HG03432 (cell line): ENCODE measurements at regions not wholly inside any gene's neighbourhood (a gene's known extent, or its start where the extent isn't known, plus 50 kb on each side); places are given as distances from the start of the nearest gene placed in this dataset.
A peak's percentile ranks its signal among the peaks of the same experiment; 100 is the strongest.
"Not testable (repeated sequence)": the region's sequence is repeated elsewhere in the genome, so short reads cannot be mapped to it uniquely, and the experiment has no call there.

Source experiments
- ATAC-seq: cut with Tn5 transposase; IDR thresholded peaks from one replicate; pipeline ENCODE4 v1.9.1; 2021; ENCODE audit warnings: mild to moderate bottlenecking, moderate library complexity; ENCODE audit not compliant: unreplicated experiment

DNA sequence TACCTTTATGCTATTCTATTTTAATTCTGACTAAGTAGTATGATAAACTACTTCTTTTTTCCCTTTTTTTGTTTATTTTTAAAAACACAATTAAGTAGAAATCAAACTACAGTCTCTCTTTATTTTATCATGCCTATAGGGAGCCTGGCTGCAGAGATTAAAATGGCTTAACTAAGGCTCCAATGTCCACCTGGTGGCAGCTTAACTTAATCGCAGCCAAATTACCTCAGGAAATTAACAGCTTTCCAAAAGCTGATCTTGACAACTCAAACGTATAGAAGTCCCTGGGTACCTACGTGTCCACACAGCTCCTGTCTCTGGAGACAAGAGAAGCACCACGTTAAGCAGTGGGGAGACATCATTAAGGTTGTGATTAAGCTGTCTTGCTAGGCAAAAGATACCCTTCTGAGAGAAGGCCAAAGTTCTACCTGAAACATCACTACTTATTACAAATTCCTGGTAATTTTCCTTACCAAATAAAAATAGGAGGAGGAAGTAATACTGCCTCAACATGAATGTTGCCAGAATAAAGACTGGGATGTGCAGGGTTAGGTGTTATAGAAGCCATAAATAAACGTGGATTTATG is 63.2 kb upstream of the SNX19 start:
- ATAC-seq: no peak

DNA sequence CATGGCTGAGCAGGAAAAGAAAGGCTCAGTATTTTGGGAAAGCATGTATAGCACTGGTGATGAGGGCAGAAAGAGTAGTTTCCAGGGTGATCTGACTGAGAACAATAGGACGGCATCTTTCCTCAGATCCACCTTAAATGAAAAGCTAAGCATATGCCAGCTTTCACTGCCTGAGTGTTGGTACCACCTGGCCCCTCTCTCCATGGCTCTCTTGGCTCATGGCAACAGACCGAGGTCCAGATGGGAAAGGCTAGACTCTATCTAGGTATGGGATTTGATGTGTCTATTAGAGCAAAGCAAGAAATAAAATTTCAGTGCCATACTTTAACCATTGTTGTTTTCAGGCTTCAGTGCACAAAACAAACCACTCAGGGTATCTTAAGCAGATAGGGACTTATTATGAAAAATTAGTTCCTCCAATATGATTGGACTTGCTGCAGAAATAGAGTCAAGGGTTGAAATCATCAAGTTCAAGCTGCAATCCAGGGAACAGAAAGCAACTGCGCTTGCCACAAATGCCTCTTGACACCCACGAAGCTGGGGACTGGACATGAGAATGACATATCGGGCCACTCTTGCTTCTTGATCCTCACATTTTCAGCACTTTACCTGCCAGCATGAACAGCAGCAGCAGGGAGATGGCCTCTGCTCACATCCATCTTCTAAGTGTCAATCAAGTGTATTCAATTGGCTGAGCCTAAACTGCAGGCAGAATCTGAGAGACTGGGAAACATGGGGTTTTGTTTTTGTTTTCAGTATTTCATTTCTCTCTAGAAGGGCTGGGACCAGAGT is 64.0 kb upstream of the SNX19 start:
- no peak for ATAC-seq

DNA sequence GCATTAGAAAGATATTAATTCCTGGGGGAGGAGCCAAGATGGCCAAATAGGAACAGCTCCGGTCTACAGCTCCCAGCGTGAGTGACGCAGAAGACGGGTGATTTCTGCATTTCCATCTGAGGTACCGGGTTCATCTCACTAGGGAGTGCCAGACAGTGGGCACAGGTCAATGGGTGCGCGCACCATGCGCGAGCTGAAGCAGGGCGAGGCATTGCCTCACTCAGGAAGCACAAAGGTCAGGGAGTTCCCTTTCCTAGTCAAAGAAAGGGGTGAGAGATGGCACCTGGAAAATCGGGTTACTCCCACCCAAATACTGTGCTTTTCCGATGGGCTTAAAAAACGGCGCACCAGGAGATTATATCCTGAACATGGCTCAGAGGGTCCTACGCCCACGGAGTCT is 68.0 kb upstream of the SNX19 start:
- ATAC-seq: not testable (repeated sequence)

DNA sequence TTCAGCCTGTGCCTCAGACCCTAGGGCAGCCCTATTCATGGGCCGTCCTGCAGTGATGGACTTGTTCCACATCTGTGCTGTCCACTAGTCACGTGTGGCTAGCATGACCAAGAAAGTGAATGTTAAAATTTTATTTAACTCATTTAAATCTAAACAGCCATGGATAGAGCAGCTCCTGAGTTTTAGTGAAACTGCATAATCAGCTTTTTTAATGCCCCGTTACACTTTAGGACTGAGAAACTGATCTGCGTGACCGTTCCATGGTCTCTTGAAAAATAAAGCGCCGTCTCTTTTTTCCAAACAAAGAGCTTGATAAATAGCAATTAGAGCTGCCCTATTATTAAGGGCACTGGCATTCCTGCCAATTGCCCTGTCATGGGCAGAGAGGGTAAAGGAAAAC is 76.5 kb upstream of the SNX19 start:
- no peak for ATAC-seq

DNA sequence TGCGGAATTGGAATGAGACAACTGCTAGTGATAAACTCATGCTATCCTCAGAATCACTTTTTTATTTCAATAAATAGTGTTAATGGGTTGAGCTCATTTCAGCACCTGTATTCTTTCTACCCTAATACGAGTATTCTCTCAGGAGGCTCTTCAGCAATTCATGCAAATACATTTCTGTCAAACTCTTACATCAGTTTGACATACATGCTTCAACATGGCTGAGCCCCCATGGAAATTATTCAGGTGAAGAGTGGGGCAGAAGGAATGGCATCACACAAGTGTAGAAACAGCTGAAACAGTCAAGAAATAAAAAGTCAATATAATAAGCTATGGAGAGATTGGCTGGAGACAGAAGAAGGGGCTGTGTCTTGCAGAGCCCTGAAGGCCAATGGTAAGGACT is 77.8 kb upstream of the SNX19 start:
- ATAC-seq: no peak

DNA sequence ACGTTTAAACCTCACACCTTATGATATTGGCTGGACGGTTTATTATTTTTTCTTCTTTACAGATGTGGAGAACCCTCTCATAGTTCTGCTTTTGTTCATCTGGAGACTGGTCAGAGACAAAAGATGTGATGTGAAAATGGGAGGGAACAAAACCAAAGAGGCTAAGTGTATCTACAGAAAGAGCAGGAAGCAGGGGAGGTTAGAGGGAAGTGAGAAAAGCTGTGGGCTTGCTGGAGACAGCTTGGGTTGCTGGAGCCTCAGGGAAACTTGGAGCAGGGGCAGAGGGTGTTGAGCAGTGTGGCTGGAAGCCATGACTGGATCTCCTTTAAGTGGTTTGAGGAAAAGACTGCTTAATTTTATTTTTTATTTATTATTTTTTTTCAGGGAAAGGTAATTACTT is 79.0 kb upstream of the SNX19 start:
- no peak for ATAC-seq

DNA sequence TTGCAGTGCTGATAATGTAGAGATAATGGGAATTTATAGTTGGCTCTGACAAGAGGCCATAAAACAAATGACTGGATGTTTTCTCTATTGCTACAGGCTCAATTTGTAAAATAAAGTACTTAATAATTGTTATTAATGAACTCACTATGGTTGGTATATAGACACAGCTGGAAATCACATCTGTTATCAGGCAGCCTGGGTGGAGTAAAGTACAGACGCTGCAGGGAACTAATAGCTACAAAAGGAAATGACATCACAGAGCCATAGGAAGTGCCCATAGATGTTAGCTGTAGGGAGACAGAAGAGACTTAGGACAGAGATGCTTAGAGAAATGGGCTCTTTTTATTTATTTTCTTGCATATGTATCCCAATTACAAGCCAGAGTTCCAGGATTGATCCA is 81.0 kb upstream of the SNX19 start:
- ATAC-seq: no peak

DNA sequence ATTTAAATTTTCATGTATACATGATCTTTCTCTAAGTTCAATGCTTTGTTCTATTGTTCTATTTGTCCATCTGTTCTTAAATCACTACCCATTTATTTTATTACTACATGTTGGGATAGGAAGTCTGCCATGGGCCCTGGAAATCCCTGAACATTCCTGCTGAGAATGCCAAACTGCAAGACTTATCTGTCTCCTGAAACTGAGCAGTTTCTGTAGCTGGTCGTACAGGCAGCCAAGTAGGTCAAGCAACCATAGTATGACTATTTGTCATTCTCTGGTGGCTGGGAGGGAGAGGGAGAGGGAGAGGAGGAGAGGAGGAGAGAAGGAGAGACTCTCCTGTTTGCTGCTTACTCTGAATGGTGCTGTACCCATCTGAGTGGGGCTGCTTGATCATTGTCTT is 82.8 kb upstream of the SNX19 start:
- no peak for ATAC-seq

DNA sequence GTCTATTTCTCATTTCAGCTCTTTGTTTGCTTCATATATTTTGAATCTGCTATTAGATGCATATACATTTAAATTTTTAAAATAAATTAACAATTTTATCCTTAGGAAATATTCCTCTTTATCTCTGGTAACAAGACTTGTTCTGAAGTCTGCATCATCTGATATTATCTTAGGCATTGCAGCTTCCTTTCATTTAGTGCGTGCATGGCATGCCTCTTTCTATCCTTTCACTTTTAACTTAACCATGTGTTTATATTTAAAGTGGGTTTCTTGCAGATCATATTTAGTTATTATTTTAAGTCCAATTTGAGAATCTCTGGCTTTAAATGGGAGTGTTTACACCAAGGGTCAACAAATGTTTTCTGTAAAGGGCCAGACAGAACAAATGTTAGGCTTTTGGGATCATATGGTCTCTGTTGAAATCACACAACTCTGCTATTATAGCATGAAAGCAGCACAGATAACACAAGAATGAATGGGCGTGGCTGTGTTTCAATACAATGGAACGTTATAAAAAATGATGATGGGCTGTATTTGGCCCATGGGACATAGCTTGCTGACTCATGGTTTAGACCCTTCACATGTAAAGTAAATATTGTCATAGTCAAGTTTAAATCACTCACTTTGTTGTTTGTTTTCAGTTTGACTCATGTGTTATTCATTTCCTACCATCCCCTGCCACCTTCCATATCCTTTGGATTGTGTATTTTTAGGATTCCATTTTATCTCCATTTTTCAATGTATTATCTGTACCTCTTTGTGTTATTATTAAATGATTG is 83.9 kb upstream of the SNX19 start:
- ATAC-seq: no peak

DNA sequence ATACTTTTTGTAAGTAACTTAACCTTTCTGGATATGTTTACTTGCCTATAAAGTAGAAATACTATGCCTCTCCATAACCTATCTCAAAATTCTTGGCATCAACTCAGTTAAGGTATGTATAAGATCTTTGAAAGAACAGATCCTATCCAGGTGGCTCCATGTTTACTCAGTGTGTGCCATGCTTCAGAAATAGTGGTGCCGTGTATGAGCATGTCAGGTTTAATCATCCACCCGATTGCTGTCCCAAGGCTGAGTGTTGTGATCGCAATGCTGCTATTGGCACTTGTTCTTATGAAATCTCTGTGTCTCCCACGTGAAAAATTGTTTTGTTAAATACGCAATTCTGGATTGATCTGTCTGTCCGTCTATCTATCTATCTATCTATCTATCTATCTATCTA is 85.9 kb upstream of the SNX19 start:
- ATAC-seq: no peak

DNA sequence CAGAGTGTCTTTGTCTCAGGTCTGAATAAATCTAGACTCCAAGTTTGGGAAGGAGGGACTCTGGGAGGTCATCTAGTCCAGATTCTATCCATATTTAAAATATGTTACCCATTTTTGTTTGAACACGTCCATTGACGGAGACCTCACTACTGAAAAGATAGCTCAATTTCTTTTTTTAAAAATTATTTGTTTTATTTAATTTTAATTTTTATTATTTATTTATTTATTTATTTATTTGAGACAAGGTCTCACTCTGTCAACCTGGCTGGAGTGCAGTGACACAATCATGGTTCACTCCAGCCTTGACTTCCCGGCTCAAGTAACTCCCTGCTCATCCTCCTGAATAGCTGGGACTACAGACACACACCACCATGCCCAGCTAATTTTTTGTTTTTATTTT is 89.5 kb upstream of the SNX19 start:
- ATAC-seq: no peak

DNA sequence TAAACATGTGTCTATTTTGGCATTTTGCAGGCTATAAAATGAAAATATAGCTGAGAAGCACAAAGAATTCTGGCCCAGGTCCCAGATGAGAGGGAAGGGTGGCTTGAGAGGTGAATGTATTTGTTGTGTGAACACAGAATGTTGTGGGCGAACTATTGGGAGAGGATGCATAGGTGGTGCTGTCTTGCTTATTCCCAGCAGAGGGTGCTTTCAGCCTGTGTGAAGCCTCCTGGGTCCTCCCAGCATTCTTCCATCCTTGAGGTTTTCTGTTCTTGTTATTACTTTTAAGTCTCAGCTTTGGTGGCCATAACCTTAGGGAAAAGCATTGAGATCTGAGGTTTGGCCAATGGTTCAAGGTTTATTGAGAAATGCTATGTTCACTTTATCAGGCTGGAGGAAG is 108.7 kb upstream of the SNX19 start:
- ATAC-seq: peak; percentile 48

DNA sequence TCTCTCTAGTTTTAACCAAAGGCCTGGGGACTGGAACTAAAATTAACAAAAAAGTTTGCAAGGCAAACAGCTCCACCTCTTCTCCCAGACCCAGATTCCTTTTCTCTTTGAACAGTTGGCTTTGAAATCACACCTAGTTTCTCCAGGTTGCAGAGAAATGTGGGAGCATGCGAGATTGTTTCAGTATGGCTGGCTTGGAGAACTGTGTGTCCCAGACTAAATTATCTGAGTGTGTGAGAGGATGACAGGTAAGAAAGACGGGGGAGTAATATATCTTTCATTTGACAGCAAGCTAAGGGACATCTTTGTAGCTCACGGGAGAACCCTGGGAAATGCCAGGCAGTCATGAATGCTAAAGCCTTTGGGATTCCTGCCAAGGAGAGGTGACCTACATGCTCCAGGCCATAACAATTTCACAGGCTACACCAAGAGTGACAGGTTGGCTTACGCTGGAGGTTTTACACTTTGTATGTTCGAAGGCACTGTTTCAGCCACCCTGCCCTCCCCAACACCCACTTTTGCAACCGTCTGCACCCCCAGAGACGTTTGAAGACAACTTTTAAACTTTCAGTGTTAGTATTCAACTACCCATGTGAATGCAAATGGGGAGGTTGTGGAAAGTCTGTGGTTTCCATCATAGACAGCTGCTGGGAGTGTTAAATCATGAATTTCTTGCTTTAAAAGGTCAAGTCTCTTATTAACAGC is 109.3 kb upstream of the SNX19 start:
- ATAC-seq: peak; percentile 84

DNA sequence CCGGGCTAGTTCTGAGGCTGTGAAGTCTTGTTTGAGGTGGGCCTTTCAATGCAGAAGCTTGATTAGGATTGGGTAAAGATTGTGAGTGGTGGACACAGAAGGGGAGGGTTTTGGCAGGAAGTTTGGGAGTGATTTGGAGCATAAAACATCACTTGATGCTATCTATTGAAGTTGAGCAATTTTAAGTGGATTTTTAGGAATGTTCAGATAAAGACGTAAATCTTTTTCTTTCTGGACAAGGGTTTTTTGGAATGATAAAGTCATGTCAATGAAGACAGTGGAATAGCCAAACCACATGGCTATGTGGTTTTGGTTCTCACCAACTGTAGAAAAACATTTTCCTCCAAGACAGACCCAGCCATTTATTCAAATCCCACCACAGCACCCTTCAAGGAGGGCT is 111.2 kb upstream of the SNX19 start:
- no peak for ATAC-seq

DNA sequence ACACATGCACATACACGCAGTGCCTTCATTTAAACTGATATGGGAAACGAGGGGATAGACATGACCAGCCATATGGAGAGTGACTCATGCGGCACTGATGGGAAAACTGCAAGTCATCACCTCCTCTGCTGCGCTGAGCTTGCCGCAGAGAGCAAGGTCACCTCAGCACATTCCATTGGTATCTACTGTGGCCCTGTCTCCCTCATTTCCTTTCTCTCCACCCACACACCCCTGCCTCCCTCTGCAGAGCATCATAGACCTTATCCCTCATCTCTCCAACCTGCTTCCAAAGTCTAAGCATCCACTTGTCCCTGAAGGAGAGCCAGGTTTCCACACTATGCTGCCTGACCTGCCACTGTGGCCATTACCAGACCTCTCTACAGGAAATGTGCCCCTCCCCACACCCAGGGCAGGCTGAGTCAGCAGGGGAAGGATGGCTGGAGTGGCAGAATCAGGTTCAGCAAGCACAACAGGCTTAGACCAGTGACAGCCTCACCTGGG is 116.9 kb upstream of the SNX19 start:
- no peak for ATAC-seq

DNA sequence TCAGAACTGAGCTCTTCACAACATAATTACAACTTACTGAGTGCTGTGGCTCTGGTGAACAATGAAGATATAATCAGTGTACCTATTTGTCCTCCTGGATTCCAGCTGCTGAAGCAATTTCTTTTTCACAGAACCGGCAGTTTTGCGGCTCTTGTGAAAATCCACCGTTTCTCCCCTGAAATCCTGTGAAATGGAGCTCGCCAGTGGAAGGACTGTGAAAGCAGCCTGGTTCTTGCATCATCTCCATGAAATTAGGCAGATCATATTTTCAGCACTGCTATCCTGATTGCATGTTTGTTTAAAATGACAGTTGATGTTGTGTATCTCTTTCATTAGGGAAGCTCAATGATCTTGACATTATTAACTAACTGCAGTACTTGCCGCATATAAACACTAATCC is 120.2 kb upstream of the SNX19 start:
- ATAC-seq: no peak

DNA sequence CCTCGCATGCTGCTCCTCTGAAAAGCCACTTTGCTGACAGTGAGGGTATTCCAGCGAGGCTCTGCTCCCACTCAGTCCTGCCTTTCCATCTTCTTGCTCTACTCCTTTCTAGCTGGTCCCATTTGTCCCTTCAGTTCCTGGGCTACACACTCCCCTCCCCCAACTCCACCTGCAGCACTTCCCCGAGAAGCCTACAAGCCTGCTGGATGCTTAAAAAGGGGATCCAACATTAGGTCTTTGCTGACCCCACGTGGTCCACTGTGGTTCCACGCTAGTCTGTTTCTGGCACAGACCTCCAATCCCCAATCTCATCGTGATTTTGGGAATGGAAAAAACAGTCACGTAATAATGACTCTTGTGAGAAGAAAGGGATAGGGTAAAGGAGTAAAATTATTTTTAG is 121.6 kb upstream of the SNX19 start:
- no peak for ATAC-seq

DNA sequence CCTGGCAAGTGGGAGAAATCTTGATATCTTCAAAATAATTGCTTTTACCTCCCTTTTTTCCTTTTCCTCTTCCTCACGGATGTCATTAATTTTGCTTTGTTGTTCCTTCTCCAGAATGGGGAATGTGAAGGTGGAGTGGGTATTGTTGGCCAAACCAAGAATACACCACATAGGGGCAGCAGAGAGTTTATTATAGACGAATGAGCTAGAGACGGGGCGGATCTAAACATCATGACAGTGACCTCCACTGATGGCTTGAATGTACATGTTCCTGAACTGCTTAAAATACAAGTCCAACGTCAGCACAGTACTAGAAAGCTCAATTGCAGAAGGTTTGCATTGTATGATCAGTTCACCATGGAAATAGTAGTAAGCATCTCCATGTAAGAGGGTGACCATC is 122.3 kb upstream of the SNX19 start:
- no peak for ATAC-seq

DNA sequence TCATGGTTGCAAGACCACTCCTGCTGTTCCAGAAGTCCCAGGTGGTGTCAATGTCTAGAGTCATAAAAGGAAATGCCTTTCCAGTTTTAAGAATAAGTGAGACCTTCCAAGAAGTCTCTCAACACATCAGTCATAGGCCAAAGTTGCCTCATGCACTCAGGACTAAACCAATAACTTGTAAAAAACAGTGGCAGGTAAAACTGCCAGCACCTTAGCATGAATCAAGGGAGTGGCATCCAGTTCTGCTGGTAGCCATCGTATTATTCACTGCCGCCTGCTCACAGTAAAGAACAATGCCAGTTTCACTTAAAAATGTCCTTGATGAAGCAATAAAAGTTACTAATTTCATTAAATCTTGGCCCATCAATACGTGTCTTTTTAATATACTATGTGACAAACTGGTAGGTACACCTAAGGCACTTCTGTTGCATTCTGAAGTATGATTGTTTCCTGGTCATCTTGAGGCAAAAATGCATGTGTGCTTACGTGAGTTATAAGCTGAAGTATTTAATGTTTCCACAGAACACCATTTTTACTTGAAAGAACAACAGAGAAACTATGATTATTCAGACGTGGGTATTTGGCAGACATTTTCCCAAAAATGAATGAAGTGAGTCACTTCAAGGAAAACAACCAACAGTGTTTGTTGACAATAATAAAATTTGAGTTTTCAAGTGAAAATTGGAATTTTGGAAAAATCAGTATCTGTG is 125.2 kb upstream of the SNX19 start:
- no peak for ATAC-seq

DNA sequence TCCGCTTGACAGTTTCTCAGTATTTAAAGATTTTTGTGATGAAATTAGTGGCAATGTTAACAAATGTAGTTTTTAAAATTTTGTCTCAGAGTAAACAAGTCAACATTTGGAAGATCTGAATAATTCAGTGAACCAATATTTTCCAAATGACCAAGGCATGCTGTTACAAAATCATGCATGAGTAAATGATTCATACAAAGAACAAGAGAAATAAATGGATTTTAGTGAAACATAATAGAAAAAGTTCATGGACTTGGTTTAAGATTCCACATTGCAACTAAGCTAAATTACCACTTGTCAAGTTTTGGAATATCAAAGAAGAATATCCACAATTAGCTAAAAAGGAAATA is 125.7 kb upstream of the SNX19 start:
- no peak for ATAC-seq

DNA sequence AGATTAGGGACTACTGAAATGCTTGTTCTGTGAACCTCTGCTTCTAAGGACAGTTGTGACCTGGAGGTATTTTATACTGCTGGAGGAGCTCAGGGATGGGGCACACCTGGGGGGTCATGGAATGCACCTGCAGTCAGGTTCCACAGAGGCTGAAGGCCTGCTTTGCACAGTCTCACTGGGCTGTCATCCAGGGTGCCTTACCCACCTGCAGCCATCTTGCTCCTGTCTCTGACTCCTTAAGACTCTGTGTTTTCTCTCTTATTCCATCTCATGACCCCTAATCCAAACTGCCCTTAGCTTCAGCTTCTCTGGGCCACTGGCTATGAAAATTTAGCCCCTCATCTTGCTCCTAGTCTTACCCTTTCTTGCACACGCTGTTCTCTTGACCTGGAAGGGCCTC is 127.0 kb upstream of the SNX19 start:
- no peak for ATAC-seq
